ENCODE measurements at regions not wholly inside any gene's neighbourhood (a gene's known extent, or its start where the extent isn't known, plus 50 kb on each side); places are given as distances from the start of the nearest gene placed in this dataset.
A peak's percentile ranks its signal among the peaks of the same experiment; 100 is the strongest.

DNA sequence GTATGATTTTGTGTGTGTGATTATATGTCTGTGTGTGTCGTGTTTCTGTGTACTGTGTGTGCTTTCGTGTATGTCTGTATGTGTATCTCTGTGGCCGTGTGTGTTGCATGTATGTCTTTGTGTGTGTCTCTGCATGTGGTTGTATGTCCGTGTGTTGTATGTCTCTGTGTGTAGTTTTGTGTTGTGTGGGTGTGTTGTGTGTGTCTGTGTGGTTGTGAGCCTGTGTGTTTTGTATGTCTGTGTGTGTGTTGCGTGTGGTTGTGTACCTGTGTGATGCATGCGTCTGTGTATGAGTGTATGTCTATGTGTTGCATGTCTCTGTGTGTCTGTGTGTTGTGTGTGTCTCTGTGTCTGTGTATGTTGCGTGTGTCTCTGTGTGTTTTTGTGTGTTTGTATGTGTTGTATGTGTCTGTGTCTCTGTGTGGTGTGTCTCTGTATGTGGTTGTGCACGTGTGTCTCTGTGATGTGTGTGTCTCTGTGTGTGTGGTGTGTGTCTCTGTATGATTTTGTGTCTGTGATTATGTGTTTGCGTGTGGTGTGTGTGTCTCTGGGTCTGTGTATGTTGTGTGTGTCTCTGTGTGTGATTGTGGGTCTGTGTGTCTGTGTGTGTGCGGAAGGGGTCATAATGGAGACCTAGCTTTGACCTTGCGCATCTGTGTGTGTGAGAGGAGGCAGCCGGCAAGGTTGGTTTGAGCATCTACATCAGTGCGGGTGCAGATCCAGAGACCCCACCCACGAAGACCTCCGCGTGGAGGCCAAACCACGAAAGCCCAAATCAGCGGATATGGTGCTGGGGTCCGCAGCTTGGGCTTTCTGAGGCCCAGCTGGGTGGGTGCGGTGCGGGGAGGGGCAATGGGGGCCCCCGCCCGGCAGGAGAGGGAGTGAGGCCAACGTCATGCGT is 212.6 kb upstream of the GSE1 start:
- TF ChIP-seq CTCF (IDR thresholded peaks at IDR 0.05; ENCODE audit: insufficient read depth, low read length), result no peak
- DNase-seq (ENCODE audit: low read depth), result no peak
- no peak overlapping the region for H3K4me3 ChIP-seq (ENCODE audit: low read depth, low read length)

- DNase-seq (ENCODE audit: low read depth), result no peak
- no peak for TF ChIP-seq CTCF (IDR thresholded peaks at IDR 0.05; ENCODE audit: insufficient read depth, low read length)
- H3K4me3 ChIP-seq (ENCODE audit: low read depth, low read length), result no peak overlapping the region
These were observed 211.7 kb upstream of the GSE1 start for GRCh38 chr16:85401370-85401916.

- no peak for DNase-seq (ENCODE audit: low read depth)
- TF ChIP-seq CTCF (IDR thresholded peaks at IDR 0.05; ENCODE audit: insufficient read depth, low read length), result no peak
- no peak overlapping the region for H3K4me3 ChIP-seq (ENCODE audit: low read depth, low read length)
These were observed 211.0 kb upstream of the GSE1 start for GRCh38 chr16:85401917-85402766.

GRCh38 chr16:85402910-85403692 is 210.0 kb upstream of the GSE1 start:
- peak; percentile 43 for DNase-seq (ENCODE audit: low read depth)
- H3K4me3 ChIP-seq (ENCODE audit: low read depth, low read length), result no peak overlapping the region
- no peak for TF ChIP-seq CTCF (IDR thresholded peaks at IDR 0.05; ENCODE audit: insufficient read depth, low read length)

DNA sequence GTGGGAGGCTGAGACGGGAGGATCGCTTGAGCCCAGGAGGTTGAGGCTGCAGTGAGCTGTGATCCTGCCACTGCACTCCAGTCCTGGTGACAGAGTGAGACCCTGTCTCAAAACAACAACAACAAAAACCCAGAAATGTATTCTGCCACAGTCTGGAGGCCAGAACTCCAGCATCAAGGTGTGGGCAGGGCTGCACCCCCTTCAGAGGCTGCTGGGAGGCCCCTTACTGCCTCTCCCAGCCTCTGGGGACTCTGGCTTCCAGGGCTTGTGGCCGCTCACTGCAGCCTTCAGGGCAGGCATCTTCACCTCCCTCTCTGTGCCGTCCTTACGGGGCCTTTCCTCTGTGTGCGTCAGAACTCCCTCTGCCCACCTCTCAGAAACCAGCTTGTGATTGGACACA is 209.4 kb upstream of the GSE1 start:
- no peak for DNase-seq (ENCODE audit: low read depth)
- no peak overlapping the region for H3K4me3 ChIP-seq (ENCODE audit: low read depth, low read length)
- no peak for TF ChIP-seq CTCF (IDR thresholded peaks at IDR 0.05; ENCODE audit: insufficient read depth, low read length)

- no peak for TF ChIP-seq CTCF (IDR thresholded peaks at IDR 0.05; ENCODE audit: insufficient read depth, low read length)
These were observed 200.1 kb upstream of the GSE1 start for GRCh38 chr16:85412911-85413520.

More at GRCh38 chr16:85412911-85413520, 200.1 kb upstream of the GSE1 start:
- DNase-seq (ENCODE audit: low read depth), result no peak
- H3K4me3 ChIP-seq (ENCODE audit: low read depth, low read length), result no peak overlapping the region

Measured in fibroblast of the aortic adventitia (primary cell).